ENCODE measurements at regions not wholly inside any gene's neighbourhood (a gene's known extent, or its start where the extent isn't known, plus 50 kb on each side); places are given as distances from the start of the nearest gene placed in this dataset.
"Not testable (repeated sequence)": the region's sequence is repeated elsewhere in the genome, so short reads cannot be mapped to it uniquely, and the experiment has no call there.

DNA sequence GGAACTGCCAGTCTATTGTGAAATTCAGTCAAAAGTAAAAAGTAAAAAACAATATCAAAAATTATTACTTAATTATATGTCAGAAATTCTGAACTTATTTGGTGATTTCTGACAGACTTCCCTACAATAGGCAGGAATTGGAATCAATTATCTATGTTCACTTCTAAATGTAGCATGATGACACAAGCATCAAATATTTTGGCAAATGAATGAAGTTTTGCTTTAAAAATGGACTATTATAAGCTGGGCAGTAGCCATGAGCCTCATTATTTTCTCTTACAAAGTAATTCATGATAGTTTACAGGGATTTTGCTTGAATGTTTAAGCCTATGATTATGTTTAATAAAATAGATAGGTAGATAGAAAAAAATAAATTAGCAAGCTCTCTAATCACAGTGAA, 582.6 kb downstream of the SLITRK6 start:
- DNase-seq (ENCODE audit: low read depth) = peak; percentile 9

DNA sequence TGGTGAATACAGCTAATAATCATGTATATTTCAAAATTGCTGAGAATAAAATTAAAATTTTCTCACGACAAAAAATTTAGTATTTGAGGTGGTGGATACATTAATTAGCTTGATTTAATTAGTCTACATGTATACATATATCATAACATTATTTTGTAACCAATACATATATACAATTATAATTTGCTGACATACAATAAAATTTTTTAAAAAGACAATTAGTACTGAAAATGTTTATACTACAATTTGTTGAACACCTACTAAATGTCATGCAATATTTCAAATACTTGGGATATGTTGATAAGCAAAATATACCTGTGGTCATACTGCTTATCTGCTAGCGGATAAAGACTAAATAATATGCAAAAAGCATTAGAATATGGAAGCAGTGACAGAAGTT, 586.5 kb downstream of the SLITRK6 start:
- DNase-seq (ENCODE audit: low read depth) = no peak

DNA sequence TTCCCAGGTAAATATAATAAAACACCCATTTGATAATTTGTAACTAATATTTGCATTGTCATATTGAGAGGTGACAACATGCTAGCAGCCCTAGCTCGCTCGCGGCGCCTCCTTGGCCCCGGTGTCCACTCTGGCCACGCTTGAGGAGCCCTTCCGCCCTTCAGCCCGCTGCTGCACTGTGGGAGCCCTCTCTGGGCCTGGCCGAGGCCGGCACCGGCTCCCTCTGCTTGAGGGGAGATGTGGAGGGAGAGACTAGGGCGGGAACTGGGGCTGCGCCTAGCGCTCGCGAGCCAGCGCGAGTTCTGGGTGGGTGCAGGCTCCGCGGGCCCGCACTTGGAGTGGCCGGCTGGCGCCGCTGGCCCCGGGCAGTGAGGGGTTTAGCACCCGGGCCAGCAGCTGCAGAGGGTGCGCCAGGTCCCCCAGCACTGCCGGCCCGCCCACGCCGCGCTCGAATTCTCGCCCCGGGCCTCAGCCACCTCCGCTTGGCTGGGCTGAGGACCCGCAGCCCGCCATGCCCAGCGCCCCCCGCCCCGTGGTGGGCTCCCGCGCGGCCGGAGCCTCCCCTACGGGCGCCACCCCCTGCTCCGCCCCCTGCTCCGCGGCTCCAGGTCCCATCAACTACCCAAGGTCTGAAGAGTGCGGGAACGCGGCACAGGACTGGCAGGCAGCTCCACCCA, 594.4 kb downstream of the SLITRK6 start:
- peak; percentile 1 for DNase-seq (ENCODE audit: low read depth)

DNA sequence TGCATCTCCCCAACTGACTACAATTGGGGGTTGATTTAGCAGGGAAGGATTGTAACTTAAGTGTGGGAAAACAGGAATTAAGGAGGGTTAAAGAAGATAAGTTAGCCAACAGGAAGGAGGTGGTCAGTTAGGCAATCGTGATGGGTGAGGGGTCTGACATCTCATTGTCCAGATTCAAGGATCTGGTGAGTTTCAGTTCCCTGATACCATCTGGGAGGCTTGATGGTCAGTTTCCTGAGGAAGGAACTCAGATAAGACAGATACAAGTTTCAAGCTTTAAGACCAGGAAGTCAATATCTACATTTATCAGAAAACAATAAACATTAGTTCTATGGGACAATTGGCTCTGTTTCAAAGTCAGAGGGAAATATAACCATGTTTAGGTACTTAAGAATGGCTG, 601.8 kb downstream of the SLITRK6 start:
- DNase-seq (ENCODE audit: low read depth) = no peak

DNA sequence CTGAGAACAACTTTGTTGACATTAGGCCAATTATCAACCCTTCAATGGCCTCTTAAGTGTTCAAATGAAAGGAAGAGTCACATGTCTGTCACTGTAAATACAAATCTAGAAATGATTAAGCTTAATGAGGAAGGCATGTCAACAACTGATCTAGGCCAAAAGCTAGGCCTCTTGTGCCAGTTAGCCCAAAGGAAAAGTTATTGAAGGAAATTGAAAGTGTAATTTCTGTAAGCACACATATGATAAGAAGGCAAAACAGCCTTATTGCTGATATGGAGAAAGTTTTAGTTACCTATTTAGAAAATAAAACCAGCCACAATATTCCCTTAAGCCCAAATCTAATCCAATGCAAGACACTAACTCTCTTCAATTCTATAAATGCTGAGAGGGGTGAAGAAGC, 604.7 kb downstream of the SLITRK6 start:
- DNase-seq (ENCODE audit: low read depth) = no peak

DNA sequence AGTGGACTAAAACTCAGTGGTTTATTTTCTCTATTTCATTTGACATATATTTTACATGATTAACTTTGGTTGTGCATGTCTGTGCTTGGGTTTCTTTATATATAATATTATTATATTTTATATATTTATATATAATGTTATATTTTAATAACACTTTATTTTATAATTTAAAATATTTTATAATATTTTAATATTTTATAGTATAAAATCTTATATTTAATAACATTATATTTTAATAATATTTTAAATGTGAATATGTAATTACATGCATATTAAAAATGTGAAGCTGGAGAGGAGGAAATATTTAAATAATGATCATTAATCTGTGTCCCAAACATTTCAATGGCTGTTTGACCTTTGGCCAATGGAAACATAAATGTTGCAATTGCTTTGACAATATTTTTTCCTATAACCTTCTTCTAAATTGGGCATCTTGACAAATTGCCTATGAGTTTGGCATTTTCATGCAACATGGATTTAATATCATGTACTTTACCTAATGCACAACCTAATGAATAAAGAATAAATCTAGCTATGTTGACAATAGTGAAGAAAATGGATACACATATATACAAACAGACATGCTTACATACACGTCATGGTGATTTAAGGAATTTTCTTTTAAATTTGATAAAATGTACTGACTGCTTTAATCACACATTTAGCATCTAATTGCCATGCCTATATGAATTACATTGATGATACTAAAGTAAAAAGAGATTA, 607.1 kb downstream of the SLITRK6 start:
- no peak for DNase-seq (ENCODE audit: low read depth)

DNA sequence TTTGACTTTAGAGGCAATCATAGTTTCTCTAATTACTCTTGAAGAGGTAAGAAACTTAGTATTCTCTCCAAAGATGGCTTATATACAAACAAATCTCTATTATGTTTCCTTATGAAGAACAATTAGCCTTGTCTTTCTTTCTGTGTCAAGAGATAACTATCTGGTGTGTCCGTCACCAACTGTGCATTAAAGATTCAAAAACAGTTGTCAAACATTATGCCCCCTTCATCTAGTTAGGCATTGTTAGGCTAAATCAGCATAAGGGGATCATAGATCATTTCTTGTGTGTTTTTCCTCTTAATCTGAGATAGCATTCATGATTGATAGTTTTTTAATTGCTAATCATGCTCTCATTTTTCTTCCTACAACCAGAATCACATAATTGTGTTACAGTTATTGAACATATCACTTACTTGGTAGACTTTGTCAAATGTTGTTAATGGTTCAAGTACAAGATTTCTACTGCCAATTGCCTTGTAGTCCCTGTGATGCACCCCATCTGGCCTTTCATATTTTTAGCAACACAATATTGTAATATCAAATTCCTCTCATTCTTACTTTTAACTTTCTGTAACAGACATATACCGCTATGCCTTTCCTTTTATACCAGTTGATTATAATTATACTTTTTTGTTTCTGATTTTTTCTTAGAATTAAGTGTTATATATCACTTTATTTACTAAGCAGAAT, 612.7 kb downstream of the SLITRK6 start:
- no peak for DNase-seq (ENCODE audit: low read depth)

DNA sequence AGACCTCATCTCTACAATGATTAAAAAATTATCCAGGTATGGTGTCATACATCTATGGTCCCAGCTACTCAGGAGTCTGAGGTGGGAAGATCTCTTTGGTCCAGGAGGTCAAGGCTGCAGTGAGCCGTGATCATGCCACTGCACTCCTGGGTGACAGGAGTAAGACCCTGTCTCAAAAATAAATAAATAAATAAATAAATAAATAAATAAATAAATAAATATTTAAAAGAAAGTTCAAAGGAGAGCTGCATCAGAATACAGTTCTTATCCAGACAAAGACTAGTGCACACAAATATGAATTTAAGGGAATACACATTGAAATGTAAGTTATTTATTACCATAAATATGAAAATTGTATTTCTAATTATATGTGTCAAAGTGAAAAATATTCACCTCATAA, 624.9 kb downstream of the SLITRK6 start:
- no peak for DNase-seq (ENCODE audit: low read depth)

DNA sequence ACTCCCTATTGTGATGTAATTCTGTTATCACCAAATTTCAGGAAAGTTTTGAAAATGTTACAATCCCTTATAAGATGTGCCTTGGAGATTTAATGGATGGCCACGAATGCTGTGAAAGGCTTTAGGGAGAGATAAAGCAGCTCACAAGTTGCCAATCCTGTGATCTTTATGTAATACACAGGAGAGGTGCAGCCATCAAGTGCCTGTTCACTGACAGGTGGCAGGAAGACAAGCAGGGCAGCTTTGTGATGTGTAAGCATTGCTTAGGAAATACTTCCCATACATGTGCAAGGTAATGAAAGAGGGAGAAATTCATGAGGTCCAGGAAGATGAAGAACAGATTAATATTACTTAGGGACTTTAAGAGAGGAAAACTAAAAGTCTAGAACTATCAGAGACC, 628.8 kb downstream of the SLITRK6 start:
- DNase-seq (ENCODE audit: low read depth) = no peak

DNA sequence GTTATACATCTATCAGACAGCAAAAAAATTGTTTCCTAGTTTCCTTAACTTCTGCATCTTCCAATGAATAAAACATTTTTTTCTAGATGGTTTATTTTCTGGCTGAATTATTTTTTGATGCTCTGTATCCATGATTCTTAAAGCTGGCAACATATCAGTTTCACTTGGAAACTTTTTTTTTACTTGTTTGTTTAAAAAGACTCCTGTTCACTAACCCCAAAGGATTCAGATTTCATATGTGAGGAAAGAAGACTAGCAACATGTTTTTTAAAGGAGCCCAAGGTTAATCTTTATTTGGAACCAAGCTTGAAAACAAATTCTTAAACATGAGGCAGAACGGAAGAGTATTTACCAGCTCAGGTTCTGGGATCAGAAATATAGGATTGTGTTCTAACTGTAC, 632.3 kb downstream of the SLITRK6 start:
- DNase-seq (ENCODE audit: low read depth) = no peak

DNA sequence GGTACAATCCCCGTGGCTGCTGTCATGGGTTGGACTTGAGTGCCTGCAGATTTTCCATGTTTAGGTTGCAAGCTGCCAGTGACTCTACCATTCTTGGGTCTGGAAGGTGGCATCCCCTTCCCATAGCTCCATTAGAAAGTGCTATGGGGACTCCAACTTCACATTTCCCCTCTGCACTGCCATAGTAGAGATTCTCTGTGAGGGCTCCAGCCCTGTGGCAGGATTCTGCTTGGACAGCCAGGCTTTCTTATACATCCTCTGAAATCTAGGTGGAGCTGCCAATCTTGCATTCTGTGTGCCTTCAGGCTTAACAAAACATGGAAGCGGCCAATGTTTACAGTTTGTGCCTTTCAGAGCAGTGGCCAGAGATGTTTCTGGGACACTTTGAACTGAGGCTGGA, 636.2 kb downstream of the SLITRK6 start:
- no peak for DNase-seq (ENCODE audit: low read depth)

DNA sequence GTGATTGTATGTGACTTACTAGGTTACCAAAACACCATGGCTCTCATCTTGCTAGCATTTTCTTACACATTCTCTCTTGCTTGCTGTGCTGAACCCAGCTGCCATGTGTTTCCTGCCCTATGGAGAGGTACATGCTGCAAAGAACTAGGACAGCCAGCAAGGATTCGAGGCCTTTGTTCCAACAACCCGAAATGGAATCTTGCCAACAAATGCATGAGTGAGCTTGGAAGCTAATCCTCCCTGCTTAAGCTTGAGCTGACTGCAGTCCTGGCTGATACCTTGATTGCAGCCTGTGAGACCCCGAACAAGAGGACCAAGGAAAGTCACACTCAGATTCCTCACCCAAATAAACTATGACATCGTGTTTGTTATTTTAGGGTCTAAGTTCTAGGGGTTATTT, 651.2 kb downstream of the SLITRK6 start:
- no peak for DNase-seq (ENCODE audit: low read depth)

DNA sequence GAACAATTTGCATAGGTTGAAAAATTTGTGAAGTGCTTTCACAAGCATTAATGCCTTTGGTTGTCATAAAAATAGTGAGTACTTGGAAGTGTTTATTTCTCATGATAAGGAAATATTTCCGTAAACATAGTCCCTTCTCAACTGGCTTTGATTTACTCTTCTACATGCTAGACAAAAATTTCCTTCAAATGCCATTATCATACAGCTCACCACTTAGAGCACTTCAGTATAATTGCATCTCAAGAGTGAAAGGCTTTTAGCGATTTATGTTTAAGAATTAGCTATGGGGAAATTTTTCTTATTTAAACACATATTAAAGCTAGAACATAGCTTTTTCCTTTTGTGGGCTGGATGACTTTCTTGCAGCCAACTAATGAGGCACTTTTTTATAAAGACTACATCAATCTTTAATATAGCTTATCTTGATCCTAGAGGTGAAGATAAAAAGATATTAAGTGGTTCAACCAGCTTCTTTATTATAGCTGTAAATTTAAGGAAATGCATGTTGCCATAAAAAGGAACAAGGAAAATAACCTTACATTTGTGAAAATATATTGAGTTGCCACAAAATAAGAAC, 656.8 kb downstream of the SLITRK6 start:
- no peak for DNase-seq (ENCODE audit: low read depth)

DNA sequence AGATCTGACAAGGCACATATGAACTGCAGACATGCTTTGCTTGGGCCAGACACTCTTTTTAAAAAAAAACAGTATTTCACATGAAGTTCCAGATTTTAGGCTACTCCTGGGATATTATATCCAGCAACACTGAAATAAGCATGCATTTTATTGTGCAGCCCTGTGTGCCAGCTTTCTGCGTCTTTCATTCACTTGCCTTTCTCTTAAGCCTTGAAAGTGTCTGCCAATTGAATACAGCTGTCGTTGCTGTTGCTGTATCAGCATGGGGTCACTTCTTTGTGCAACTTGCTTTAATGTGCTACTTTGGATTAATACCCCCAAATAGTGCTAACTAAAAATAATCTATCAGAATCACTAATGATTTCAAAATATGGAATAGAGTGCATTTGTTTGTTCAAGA, 657.8 kb downstream of the SLITRK6 start:
- DNase-seq (ENCODE audit: low read depth) = no peak

DNA sequence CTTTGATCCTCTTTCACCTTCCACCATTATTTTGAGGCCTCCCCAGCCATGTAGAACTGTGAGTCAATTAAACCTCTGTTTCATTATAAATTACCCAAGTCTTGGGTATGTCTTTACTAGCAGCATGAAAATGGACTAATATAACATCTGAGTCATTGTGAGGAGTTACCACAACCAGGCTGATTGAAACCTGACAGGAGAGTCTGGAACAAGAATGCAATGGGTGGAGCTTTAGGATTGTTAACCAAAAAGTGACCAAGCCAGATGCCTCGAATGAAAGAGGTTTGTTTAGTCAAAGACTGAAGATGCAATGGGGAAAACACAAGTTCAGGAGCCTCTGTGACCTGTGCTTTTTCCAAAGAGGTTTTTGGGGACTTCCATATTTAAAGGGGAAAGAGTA, 659.0 kb downstream of the SLITRK6 start:
- no peak for DNase-seq (ENCODE audit: low read depth)

DNA sequence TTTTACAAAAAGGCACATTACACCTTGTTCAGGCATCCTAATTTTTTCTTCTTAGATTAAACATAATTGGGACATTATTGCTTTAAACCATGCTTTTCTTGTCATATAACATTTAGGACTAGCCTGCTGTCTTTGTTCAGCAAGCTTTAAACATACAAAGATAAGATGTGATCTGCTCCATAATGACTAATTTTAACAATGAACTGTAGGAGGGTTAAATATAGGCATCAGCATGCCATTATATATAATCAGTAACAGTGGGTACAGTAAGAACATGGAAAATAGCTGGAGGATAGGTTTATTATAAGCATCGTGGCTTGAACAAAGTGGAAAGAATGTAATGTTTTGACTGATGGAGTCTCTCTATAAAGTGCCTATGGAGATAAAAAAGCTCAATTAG, 661.7 kb downstream of the SLITRK6 start:
- DNase-seq (ENCODE audit: low read depth) = peak; percentile 7

DNA sequence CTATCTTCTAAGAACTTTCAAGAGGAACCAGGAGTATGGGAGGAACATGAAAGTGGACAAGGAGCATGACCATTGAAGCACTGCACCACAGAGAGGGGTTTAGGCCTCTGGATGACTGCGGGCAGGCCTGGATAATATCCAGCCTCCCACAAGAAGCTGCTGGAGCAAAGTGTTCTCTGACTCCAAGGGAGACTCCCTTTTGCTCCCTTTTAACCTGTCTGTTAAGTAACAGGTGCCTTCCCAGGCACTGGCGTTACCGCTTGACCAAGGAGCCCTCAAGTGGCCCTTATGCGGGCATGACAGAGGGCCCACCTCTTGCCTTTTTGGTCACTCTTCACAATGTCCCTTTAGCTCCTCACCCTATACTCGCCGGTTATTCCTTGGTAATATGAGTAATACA, 666.2 kb downstream of the SLITRK6 start:
- DNase-seq (ENCODE audit: low read depth) = no peak

DNA sequence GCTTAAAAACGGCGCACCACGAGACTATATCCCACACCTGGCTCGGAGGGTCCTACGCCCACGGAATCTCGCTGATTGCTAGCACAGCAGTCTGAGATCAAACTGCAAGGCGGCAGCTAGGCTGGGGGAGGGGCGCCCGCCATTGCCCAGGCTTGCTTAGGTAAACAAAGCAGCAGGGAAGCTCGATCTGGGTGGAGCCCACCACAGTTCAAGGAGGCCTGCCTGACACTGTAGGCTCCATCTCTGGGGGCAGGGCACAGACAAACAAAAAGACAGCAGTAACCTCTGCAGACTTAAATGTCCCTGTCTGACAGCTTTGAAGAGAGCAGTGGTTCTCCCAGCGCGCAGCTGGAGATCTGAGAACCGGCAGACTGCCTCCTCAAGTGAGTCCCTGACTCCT, 675.7 kb downstream of the SLITRK6 start:
- not testable (repeated sequence) for DNase-seq (ENCODE audit: low read depth)

DNA sequence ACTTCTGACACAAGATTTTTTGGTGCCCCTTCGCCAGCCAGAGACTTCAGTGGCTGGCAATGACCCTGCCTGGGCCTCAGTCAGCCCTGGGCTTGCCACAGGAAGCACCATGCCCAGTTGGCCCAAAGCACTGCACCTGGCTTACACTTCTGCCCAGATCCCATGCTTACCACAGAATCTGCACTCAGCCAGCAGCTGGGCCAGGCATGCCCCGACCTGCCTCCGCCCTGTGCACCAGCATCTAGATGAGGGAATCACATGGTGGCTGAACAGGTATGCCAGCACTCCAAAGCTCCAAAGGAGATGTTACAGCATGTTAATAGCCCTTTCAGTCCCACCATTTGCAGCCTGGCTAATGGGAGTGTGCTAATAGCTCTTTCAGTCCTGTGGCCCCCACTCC, 690.9 kb downstream of the SLITRK6 start:
- no peak for DNase-seq (ENCODE audit: low read depth)

DNA sequence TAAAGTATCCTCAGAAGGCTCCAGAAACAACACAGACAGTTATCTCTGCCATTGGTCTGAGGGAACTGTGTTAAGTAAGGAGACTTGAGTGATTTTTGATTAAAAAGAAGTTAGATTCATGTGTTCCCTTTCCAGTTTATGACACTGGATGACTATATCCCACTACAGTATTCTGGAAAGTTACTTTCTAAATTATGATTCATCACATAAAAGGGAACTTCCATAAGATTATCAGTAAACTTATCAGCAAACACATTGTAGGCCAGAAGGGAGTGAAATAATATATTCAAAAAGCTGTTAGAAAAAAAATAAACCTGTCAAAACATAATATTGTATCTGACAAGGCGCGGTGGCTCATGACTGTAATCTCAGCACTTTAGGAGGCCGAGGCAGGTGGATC, 700.0 kb downstream of the SLITRK6 start:
- no peak for DNase-seq (ENCODE audit: low read depth)

DNA sequence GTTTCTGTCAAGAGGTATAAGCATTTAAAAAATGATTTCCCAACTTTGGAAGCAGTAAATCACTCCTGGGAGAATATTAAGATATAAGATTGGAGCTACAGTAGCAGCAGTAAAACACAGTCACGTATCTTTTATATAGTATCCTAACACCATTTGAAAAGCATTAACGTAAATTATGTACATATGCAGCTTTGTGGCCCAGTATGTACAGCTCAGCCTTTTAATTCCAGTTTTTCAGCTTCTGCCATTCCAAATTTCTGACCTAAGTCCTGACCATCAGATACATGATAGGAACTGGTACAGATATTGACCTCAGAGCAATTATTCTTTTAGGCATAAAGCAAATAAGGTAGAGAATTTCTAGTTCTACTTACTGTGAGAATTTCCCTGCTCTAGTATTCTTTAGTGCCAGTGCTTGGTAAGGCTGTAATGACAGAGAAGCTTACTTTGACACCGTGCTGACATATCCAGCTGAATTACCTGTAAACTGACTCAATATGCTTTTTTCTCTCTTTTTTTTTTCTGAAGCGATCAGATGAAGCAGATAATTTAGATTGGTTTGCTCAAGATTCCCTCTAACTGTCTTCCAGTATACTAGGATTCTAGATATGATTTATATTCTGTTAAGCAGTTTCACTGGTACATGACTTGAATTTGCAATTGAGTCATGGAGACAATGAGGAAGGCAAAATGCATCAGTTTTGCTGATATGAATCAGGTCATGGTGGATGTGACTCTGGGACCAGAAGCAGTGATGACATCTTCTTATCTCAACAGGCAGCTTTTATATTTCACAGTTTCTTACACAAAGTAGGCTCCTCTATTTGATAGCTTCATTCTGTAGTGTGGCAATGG, 703.6 kb downstream of the SLITRK6 start:
- no peak for DNase-seq (ENCODE audit: low read depth)

DNA sequence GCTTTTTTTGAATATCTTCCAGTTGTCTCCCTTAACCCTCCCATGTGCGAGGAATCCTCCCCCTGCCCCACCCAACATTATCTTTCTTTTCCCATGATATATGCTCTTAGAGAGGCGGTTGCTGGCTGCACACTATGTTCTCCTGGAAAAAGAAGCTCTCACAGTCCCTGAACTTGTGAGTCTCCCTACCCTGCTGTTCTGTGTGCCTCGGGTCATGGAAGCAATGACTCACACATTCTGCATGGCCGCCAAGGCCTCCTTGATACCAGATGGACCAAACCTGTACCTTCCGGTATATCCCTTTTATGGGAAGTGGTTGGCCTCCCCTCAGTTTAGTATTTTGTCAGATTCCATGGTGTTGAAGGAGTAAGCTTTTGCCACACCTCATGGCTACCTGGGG, 705.4 kb downstream of the SLITRK6 start:
- peak; percentile 37 for DNase-seq (ENCODE audit: low read depth)
